ENCODE measurements at regions not wholly inside any gene's neighbourhood (a gene's known extent, or its start where the extent isn't known, plus 50 kb on each side); places are given as distances from the start of the nearest gene placed in this dataset.

GRCh38 chr19:33941133-33941532 is 144.5 kb downstream of the KCTD15 start:
- no peak for DNase-seq (ENCODE audit: low read depth in 2 of 2)
- no peak for TF ChIP-seq CTCF (IDR thresholded peaks at IDR 0.05; ENCODE audit: low read depth, low read length)
- H3K4me3 ChIP-seq (replicated peaks in 1 of 2; ENCODE audit: low read depth in 2 of 2, low read length in 2 of 2), result no peak overlapping the region

GRCh38 chr19:33946535-33947264 is 150.0 kb downstream of the KCTD15 start:
- no peak for DNase-seq (ENCODE audit: low read depth in 2 of 2)
- no peak overlapping the region for H3K4me3 ChIP-seq (replicated peaks in 1 of 2; ENCODE audit: low read depth in 2 of 2, low read length in 2 of 2)
- no peak for TF ChIP-seq CTCF (IDR thresholded peaks at IDR 0.05; ENCODE audit: low read depth, low read length)

- H3K4me3 ChIP-seq (replicated peaks in 1 of 2; ENCODE audit: low read depth in 2 of 2, low read length in 2 of 2), result no peak overlapping the region
- peak; percentile 4 for TF ChIP-seq CTCF (IDR thresholded peaks at IDR 0.05; ENCODE audit: low read depth, low read length)
- no peak for DNase-seq (ENCODE audit: low read depth in 2 of 2)
Measured at GRCh38 chr19:33947265-33947964, 150.7 kb downstream of the KCTD15 start.

GRCh38 chr19:33948651-33949335 is 152.1 kb downstream of the KCTD15 start:
- DNase-seq (ENCODE audit: low read depth in 2 of 2), result no peak
- no peak overlapping the region for H3K4me3 ChIP-seq (replicated peaks in 1 of 2; ENCODE audit: low read depth in 2 of 2, low read length in 2 of 2)
- no peak for TF ChIP-seq CTCF (IDR thresholded peaks at IDR 0.05; ENCODE audit: low read depth, low read length)

- peak in 1 of 2 donors; percentile 1 for DNase-seq (ENCODE audit: low read depth in 2 of 2)
Measured at GRCh38 chr19:33950091-33950750, 153.6 kb downstream of the KCTD15 start.

More at GRCh38 chr19:33950091-33950750, 153.6 kb downstream of the KCTD15 start:
- TF ChIP-seq CTCF (IDR thresholded peaks at IDR 0.05; ENCODE audit: low read depth, low read length), result no peak
- H3K4me3 ChIP-seq (replicated peaks in 1 of 2; ENCODE audit: low read depth in 2 of 2, low read length in 2 of 2), result no peak overlapping the region
